ENCODE measurements at regions not wholly inside any gene's neighbourhood (a gene's known extent, or its start where the extent isn't known, plus 50 kb on each side); places are given as distances from the start of the nearest gene placed in this dataset.
"Not testable (repeated sequence)": the region's sequence is repeated elsewhere in the genome, so short reads cannot be mapped to it uniquely, and the experiment has no call there.

DNA sequence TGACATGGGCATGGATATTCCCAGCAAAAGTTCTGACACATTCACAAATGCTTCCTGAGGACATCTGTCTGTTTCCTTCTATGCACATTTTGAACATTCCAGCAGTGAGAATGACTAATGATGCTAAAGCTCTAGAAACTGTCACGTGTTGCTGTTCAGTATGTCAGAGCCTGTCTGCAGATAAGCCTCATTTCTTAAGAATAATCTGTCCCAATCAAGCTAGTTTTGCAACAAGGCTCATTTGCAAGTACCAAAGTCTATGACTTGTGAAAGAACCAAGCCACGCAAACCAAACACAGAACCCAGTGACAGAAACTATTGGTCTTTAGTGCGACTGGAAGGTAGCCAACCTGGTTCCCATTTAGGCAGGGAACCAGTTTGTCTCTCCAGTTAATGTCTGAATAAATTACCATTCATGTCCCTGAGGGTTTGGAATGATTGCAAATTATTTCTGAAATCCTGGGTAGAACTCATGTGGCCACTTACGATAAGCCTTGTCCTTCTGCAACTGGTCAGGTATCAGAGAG lies 178.5 kb downstream of the C9orf152 start:
- TF ChIP-seq, protein P1, sequence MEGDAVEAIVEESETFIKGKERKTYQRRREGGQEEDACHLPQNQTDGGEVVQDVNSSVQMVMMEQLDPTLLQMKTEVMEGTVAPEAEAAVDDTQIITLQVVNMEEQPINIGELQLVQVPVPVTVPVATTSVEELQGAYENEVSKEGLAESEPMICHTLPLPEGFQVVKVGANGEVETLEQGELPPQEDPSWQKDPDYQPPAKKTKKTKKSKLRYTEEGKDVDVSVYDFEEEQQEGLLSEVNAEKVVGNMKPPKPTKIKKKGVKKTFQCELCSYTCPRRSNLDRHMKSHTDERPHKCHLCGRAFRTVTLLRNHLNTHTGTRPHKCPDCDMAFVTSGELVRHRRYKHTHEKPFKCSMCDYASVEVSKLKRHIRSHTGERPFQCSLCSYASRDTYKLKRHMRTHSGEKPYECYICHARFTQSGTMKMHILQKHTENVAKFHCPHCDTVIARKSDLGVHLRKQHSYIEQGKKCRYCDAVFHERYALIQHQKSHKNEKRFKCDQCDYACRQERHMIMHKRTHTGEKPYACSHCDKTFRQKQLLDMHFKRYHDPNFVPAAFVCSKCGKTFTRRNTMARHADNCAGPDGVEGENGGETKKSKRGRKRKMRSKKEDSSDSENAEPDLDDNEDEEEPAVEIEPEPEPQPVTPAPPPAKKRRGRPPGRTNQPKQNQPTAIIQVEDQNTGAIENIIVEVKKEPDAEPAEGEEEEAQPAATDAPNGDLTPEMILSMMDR (IDR thresholded peaks at IDR 0.05; ENCODE audit: low read depth, low read length): no peak

GRCh38 chr9:110029956-110030480 lies 177.9 kb downstream of the C9orf152 start:
- no peak for DNase-seq (ENCODE audit: low read depth in 2 of 2)
- no peak overlapping the region for H3K4me3 ChIP-seq (replicated peaks in 1 of 2; ENCODE audit: low read depth in 2 of 2, low read length in 2 of 2)
- TF ChIP-seq, protein P1 (IDR thresholded peaks at IDR 0.05; ENCODE audit: low read depth, low read length): no peak

More for the DNA sequence above, 178.5 kb downstream of the C9orf152 start:
- no peak overlapping the region for H3K4me3 ChIP-seq (replicated peaks in 1 of 2; ENCODE audit: low read depth in 2 of 2, low read length in 2 of 2)
- peak; percentile 96 to 99 for DNase-seq (ENCODE audit: low read depth in 2 of 2)

GRCh38 chr9:110030632-110031031 lies 177.3 kb downstream of the C9orf152 start:
- TF ChIP-seq, protein P1 (IDR thresholded peaks at IDR 0.05; ENCODE audit: low read depth, low read length): no peak
- H3K4me3 ChIP-seq (replicated peaks in 1 of 2; ENCODE audit: low read depth in 2 of 2, low read length in 2 of 2): no peak overlapping the region
- peak; percentile 57 to 91 for DNase-seq (ENCODE audit: low read depth in 2 of 2)

GRCh38 chr9:110031511-110032173 lies 176.3 kb downstream of the C9orf152 start:
- TF ChIP-seq, protein P1 (IDR thresholded peaks at IDR 0.05; ENCODE audit: low read depth, low read length): no peak
- H3K4me3 ChIP-seq (replicated peaks in 1 of 2; ENCODE audit: low read depth in 2 of 2, low read length in 2 of 2): no peak overlapping the region
- peak; percentile 59 to 95 for DNase-seq (ENCODE audit: low read depth in 2 of 2)

- DNase-seq (ENCODE audit: low read depth in 2 of 2); H3K4me3 ChIP-seq (replicated peaks in 1 of 2; ENCODE audit: low read depth in 2 of 2, low read length in 2 of 2): not testable (repeated sequence)
Measured at GRCh38 chr9:110032532-110032931, 175.4 kb downstream of the C9orf152 start.

- H3K4me3 ChIP-seq (replicated peaks in 1 of 2; ENCODE audit: low read depth in 2 of 2, low read length in 2 of 2): no peak overlapping the region
- TF ChIP-seq, protein P1 (IDR thresholded peaks at IDR 0.05; ENCODE audit: low read depth, low read length): no peak
- peak in 1 of 2 donors; percentile 36 for DNase-seq (ENCODE audit: low read depth in 2 of 2)
Measured at GRCh38 chr9:110033869-110034268, 174.1 kb downstream of the C9orf152 start.

DNA sequence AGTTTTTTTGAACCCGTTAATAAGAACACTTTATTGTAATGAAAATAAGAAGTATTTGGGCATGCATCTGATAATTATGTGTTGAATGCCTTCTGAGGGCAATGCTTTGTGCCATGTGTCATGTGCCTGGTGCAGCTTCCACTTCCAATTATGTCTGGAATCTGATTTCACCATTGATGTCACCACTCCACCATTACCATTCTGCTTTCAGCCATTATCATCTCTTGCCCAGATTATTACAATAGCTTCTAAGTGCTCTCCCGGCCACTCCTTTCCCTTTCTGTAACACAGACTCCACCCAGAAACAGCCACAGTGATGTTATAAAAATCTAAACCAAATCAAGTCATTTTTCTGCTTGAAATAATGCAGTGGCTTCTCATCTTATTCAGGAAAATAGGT lies 171.7 kb downstream of the C9orf152 start:
- TF ChIP-seq, protein P1 (IDR thresholded peaks at IDR 0.05; ENCODE audit: low read depth, low read length): no peak
- H3K4me3 ChIP-seq (replicated peaks in 1 of 2; ENCODE audit: low read depth in 2 of 2, low read length in 2 of 2): no peak overlapping the region
- peak in 1 of 2 donors; percentile 16 for DNase-seq (ENCODE audit: low read depth in 2 of 2)
